WTC11 (cell line): ENCODE measurements at regions not wholly inside any gene's neighbourhood (a gene's known extent, or its start where the extent isn't known, plus 50 kb on each side); places are given as distances from the start of the nearest gene placed in this dataset.

ENCODE experiments used
- ATAC-seq: fragments of 200-7000 bp; cut with Tn5 transposase; 2 replicates; pipeline ENCODE4 v1.10.0; 2021; ENCODE audit warnings: mild to moderate bottlenecking, moderate library complexity
- CTCF ChIA-PET: fragments of 300-600 bp; sonication (Branson Sonifier 250); formaldehyde crosslinking; loops from one replicate; lab custom pipeline; 2021; ENCODE audit warnings: antibody characterized with exemption; lab: Charles Lee
- POLR2A ChIA-PET: fragments of 350-600 bp; sonication (Branson Sonifier 250); formaldehyde crosslinking; loops from one replicate; lab custom pipeline; 2021; ENCODE audit warnings: antibody characterized with exemption; lab: Charles Lee
- DNase-seq: peaks from one replicate; pipeline ENCODE4 v3.0.0; 2021; ENCODE audit warnings: low spot score
- H3K27ac Mint-ChIP-seq: 2 replicates; pipeline ENCODE4 v1.8.0; 2021; ENCODE audit warnings: mixed read lengths
- H3K27me3 Mint-ChIP-seq: 2 replicates; pipeline ENCODE4 v1.8.0; 2021; ENCODE audit warnings: low read depth, mild to moderate bottlenecking, moderate library complexity, mixed read lengths
- H3K36me3 Mint-ChIP-seq: 2 replicates; pipeline ENCODE4 v1.8.0; 2021; ENCODE audit warnings: mixed read lengths
- H3K4me1 Mint-ChIP-seq: 2 replicates; pipeline ENCODE4 v1.8.0; 2022; ENCODE audit warnings: mixed read lengths
- H3K4me3 Mint-ChIP-seq: 2 replicates; pipeline ENCODE4 v1.8.0; 2021; ENCODE audit warnings: mild to moderate bottlenecking, moderate library complexity, mixed read lengths
- H3K9me3 Mint-ChIP-seq: 2 replicates; pipeline ENCODE4 v1.8.0; 2021; ENCODE audit warnings: mixed read lengths
- AFF4 ChIP-seq: sonication (generic); formaldehyde crosslinking; IDR thresholded peaks from 2 replicates; pipeline ENCODE4 v1.8.1; 2023; ENCODE audit warnings: mild to moderate bottlenecking, missing genetic modification reagents, borderline replicate concordance
- ARID4B ChIP-seq: sonication (generic); formaldehyde crosslinking; IDR thresholded peaks from 2 replicates; pipeline ENCODE4 v1.8.0; 2023; ENCODE audit warnings: missing genetic modification reagents, mild to moderate bottlenecking, borderline replicate concordance
- ETV6 ChIP-seq: sonication (generic); formaldehyde crosslinking; IDR thresholded peaks from 2 replicates; pipeline ENCODE4 v1.8.1; 2022; ENCODE audit warnings: mild to moderate bottlenecking, missing genetic modification reagents
- GTF2I ChIP-seq: fragments of 250-450 bp; sonication (Bioruptor Pico); conservative IDR thresholded peaks from 2 replicates; pipeline ENCODE4 v1.4.0; 2021; ENCODE audit warnings: mild to moderate bottlenecking
- IRF1 ChIP-seq: sonication (generic); formaldehyde crosslinking; IDR thresholded peaks from 2 replicates; pipeline ENCODE4 v1.8.0; 2023; ENCODE audit warnings: missing genetic modification reagents
- IRF2 ChIP-seq: sonication (generic); formaldehyde crosslinking; IDR thresholded peaks from 2 replicates; pipeline ENCODE4 v1.8.0; 2022; ENCODE audit warnings: low read depth, missing genetic modification reagents, borderline replicate concordance
- MXD4 ChIP-seq: fragments of 250-450 bp; sonication (Bioruptor Pico); IDR thresholded peaks from 2 replicates; pipeline ENCODE4 v1.8.0; 2021; ENCODE audit warnings: mild to moderate bottlenecking, moderate library complexity, borderline replicate concordance
- PRDM15 ChIP-seq: sonication (generic); formaldehyde crosslinking; IDR thresholded peaks from 2 replicates; pipeline ENCODE4 v1.8.0; 2022; ENCODE audit warnings: missing genetic modification reagents
- PRRX2 ChIP-seq: fragments of 250-450 bp; sonication (Bioruptor Pico); IDR thresholded peaks from 2 replicates; pipeline ENCODE4 v1.8.0; 2021; ENCODE audit warnings: mild to moderate bottlenecking
- USF2 ChIP-seq: sonication (generic); formaldehyde crosslinking; IDR thresholded peaks from 2 replicates; pipeline ENCODE4 v1.8.1; 2023; ENCODE audit warnings: mild to moderate bottlenecking, missing genetic modification reagents, moderate library complexity
- ZBTB43 ChIP-seq: sonication (generic); formaldehyde crosslinking; IDR thresholded peaks from 2 replicates; pipeline ENCODE4 v1.8.1; 2023; ENCODE audit warnings: mild to moderate bottlenecking, missing genetic modification reagents
- ZNF138 ChIP-seq: sonication (generic); formaldehyde crosslinking; conservative IDR thresholded peaks from 2 replicates; pipeline ENCODE4 v1.8.1; 2022; ENCODE audit warnings: mild to moderate bottlenecking, moderate library complexity, missing genetic modification reagents

- TF ChIP-seq ZBTB43, result no peak
- no peak for TF ChIP-seq IRF2 (CRISPR knock-in tag)
- TF ChIP-seq, all 79 proteins: peak for 0
Observed at GRCh38 chr22:48449466-48450187, 1378.0 kb downstream of the BRD1 start (continued).

- ChIA-PET POLR2A (no interaction called here), CTCF (no interaction called here)
- H3K4me1 Mint-ChIP-seq, result no peaks in the 10 kb centered on the region; the same call in 1 of the 2 replicates
- DNase-seq (no peak), ATAC-seq (no peak)
- no peak overlapping the region for H3K27ac Mint-ChIP-seq
- H3K4me3 Mint-ChIP-seq, result no peak overlapping the region
- TF ChIP-seq PRRX2 (CRISPR knock-in tag) (no peak), MXD4 (no peak), ZNF138 (CRISPR knock-in tag) (no peak), ETV6 (no peak), ARID4B (no peak), AFF4 (CRISPR knock-in tag) (no peak), IRF1 (CRISPR knock-in tag) (no peak), USF2 (CRISPR knock-in tag) (no peak), GTF2I (no peak), PRDM15 (CRISPR knock-in tag) (no peak)
- no peaks in the 10 kb centered on the region for H3K36me3 Mint-ChIP-seq
- H3K9me3 Mint-ChIP-seq, result no peaks in the 10 kb centered on the region
- no peaks in the 10 kb centered on the region for H3K27me3 Mint-ChIP-seq
Observed at GRCh38 chr22:48448821-48449220, 1378.9 kb downstream of the BRD1 start.
